Osteocyte (in vitro differentiated cells): ENCODE measurements at regions not wholly inside any gene's neighbourhood (a gene's known extent, or its start where the extent isn't known, plus 50 kb on each side); places are given as distances from the start of the nearest gene placed in this dataset.

Source experiments
- DNase-seq: peaks from one replicate; pipeline ENCODE4 v3.0.0; 2021; ENCODE audit warnings: mixed read lengths; ENCODE audit not compliant: unreplicated experiment; ENCODE audit errors: extremely low spot score
- H3K27ac Mint-ChIP-seq: one replicate; pipeline ENCODE4 v1.8.0; 2021; ENCODE audit warnings: mild to moderate bottlenecking, mixed read lengths; ENCODE audit not compliant: unreplicated experiment
- H3K27me3 Mint-ChIP-seq: one replicate; pipeline ENCODE4 v1.8.0; 2021; ENCODE audit warnings: mixed read lengths; ENCODE audit not compliant: unreplicated experiment
- H3K36me3 Mint-ChIP-seq: one replicate; pipeline ENCODE4 v1.8.0; 2021; ENCODE audit warnings: mixed read lengths; ENCODE audit not compliant: unreplicated experiment
- H3K4me1 Mint-ChIP-seq: one replicate; pipeline ENCODE4 v1.8.0; 2021; ENCODE audit warnings: mixed read lengths; ENCODE audit not compliant: unreplicated experiment
- H3K4me3 Mint-ChIP-seq: one replicate; pipeline ENCODE4 v1.8.0; 2021; ENCODE audit warnings: mild to moderate bottlenecking, moderate library complexity, mixed read lengths; ENCODE audit not compliant: unreplicated experiment
- H3K9me3 Mint-ChIP-seq: one replicate; pipeline ENCODE4 v1.8.0; 2021; ENCODE audit warnings: mixed read lengths; ENCODE audit not compliant: unreplicated experiment
- CTCF ChIP-seq: fragments of 200-600 bp; sonication (generic); IDR thresholded peaks from 2 replicates; pipeline ENCODE4 v1.5.0; 2021; ENCODE audit warnings: antibody characterized with exemption, mild to moderate bottlenecking, moderate library complexity

- no peaks in the 10 kb centered on the region for H3K4me1 Mint-ChIP-seq
- no peaks in the 10 kb centered on the region for H3K9me3 Mint-ChIP-seq
- no peak overlapping the region for H3K4me3 Mint-ChIP-seq
- DNase-seq, result no peak
- H3K27ac Mint-ChIP-seq, result no peak overlapping the region
- H3K36me3 Mint-ChIP-seq, result no peaks in the 10 kb centered on the region
- H3K27me3 Mint-ChIP-seq, result peaks cover 4% of the 10 kb centered on the region
- TF ChIP-seq CTCF, result no peak
Observed at GRCh38 chr10:21257191-21257590, 268.3 kb downstream of the SKIDA1 start.

GRCh38 chr10:21249435-21249834 lies 276.0 kb downstream of the SKIDA1 start:
- H3K4me3 Mint-ChIP-seq, result no peak overlapping the region
- H3K4me1 Mint-ChIP-seq, result no peaks in the 10 kb centered on the region
- no peaks in the 10 kb centered on the region for H3K9me3 Mint-ChIP-seq
- DNase-seq, result no peak
- H3K36me3 Mint-ChIP-seq, result no peaks in the 10 kb centered on the region
- H3K27ac Mint-ChIP-seq, result no peak overlapping the region
- no peak for TF ChIP-seq CTCF
- peaks cover 41% of the 10 kb centered on the region for H3K27me3 Mint-ChIP-seq

DNA sequence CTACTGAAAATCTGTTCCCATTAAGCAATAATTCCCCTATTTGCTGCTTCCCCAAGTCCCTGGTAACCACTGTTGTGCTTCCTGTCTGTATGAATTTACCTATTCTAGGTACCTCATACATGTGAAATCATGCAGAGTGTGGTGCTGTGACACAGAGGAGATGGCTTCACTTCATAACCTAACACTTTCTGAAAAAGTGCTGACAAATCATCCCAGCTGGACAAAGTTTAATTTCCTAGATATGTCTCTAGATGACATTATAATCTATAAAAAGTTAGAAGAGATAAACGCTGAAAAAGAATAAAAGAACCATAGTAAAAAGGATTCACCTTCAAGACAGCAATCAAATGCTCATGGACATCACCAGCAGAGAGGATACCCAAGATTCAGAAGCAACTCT lies 277.9 kb downstream of the SKIDA1 start:
- H3K4me1 Mint-ChIP-seq, result no peaks in the 10 kb centered on the region
- no peak overlapping the region for H3K27ac Mint-ChIP-seq
- H3K27me3 Mint-ChIP-seq, result peaks cover 36% of the 10 kb centered on the region
- H3K36me3 Mint-ChIP-seq, result no peaks in the 10 kb centered on the region
- H3K4me3 Mint-ChIP-seq, result no peak overlapping the region
- H3K9me3 Mint-ChIP-seq, result no peaks in the 10 kb centered on the region
- TF ChIP-seq CTCF, result no peak
- DNase-seq, result no peak

DNA sequence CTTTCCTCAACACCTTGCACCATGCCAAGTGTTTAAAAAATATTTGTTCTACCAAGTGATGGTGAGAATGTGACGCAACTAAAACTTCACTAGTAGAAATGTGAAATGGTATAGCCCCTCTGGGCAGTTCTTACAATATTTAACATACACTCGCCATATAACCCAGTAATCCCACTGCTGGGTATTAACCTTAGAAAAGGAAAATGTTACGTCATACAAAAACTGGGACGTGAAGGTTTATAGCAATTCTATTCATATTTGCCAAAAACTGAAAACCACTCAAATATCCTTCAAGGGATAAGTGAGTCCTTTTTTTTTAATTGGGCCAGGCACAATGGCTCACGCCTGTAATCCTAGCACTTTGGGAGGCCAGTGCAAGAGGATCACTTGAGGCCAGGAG lies 279.3 kb downstream of the SKIDA1 start:
- H3K4me1 Mint-ChIP-seq, result peaks cover 3% of the 10 kb centered on the region
- DNase-seq, result no peak
- peaks cover 26% of the 10 kb centered on the region for H3K27me3 Mint-ChIP-seq
- H3K9me3 Mint-ChIP-seq, result no peaks in the 10 kb centered on the region
- H3K36me3 Mint-ChIP-seq, result no peaks in the 10 kb centered on the region
- no peak overlapping the region for H3K27ac Mint-ChIP-seq
- no peak overlapping the region for H3K4me3 Mint-ChIP-seq
- no peak for TF ChIP-seq CTCF

DNA sequence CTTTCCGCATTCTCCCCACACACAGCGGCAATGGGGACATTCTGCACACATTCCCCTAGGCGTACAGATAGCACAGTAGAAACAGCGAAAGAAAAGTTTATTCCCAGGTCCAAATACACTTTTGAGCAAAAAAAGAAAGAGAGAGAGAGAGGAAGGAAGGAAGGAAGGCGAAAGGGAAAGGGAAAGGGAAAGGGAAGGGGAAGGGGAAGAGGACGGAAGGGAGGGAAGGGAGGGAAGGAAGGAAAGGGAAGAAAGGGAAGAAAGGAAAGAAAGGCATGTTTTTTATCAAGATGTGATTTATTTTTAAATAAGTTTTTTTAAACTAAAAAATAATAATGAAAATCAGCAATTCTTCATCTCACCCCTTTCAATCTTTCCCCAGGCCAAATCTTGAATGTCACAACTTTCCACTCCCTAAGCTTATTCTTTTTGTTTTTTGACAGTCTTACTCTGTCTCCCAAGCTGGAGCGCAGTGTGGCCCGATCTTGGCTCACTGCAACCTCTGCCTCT lies 281.7 kb downstream of the SKIDA1 start:
- Mint-ChIP-seq H3K27me3 (peaks cover 20% of the 10 kb centered on the region), H3K4me3 (no peak overlapping the region), H3K9me3 (no peaks in the 10 kb centered on the region), H3K4me1 (peaks cover 3% of the 10 kb centered on the region), H3K36me3 (no peaks in the 10 kb centered on the region), H3K27ac (no peak overlapping the region)
- TF ChIP-seq CTCF, result no peak
- DNase-seq, result no peak
